Tongue (tissue), 1 donor: ENCODE measurements at regions not wholly inside any gene's neighbourhood (a gene's known extent, or its start where the extent isn't known, plus 50 kb on each side); places are given as distances from the start of the nearest gene placed in this dataset.

Source experiments
- DNase-seq: peaks from one replicate; pipeline ENCODE4 v3.0.0-alpha.2; 2015

DNA sequence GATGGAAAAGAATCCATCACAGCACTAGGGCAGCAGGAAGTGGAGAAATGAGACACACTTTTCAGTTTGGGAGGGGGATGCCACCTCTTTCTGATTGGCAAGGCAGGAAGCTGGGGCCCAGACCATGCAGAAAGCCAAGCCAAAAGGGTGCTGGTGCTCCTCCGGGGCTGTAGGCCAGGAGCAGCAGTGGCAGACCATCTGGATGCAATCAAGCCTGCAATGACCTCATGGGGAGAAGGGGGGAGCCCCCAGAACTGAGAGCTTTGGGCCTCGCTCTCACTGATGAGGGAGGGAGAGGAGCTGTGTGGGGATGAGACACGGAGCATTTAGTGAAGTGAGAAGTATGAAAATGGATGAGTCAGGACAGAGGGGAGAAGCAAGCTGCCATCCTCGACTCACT, 141.3 kb upstream of the NALF2 start:
- DNase-seq, result peak; percentile 63

DNA sequence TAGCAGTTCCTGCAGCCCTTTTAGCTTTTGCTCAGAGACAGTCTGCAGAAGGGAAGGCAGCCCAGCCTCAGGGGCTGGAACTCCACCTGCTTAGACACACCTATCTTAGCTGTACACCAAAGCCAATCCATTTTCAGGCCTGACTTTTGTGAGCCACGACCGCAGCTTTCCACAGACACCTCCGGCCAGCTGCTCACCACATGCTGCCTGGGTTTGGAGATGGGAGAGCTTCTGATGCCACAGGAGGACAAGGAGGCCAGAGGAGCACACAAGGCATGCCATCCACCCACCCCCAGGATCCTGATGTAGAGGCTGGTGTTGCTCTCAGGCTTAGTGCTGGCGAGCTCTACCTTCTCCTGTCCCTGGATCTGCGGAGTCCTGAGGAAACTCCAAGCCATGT, 141.8 kb upstream of the NALF2 start:
- no peak for DNase-seq

DNA sequence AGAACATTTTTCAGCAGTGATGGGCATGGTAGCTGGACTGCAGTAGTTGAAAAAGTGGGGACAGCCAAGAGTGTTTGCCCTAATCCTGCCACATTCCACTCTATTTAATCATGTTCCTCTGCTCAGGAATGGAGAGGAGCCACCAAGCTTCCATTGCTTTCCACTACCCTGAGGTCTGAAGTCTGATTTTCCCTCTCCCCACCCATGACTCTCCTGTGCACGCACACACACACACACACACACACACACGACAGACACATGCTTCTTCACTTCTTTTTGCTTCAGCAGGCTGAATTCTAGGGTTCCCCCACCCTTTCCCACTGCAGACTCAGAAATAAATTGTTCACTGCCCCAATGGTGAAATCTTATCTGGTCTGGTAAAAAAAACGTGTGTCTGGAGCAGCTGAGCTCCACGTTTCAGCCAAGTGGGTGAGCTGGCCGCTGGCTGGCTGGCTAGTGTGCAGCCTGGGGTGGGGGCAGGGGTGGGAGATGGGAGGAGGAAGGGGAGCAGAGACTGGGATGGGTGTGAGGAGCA, 142.7 kb upstream of the NALF2 start:
- peak; percentile 63 for DNase-seq

DNA sequence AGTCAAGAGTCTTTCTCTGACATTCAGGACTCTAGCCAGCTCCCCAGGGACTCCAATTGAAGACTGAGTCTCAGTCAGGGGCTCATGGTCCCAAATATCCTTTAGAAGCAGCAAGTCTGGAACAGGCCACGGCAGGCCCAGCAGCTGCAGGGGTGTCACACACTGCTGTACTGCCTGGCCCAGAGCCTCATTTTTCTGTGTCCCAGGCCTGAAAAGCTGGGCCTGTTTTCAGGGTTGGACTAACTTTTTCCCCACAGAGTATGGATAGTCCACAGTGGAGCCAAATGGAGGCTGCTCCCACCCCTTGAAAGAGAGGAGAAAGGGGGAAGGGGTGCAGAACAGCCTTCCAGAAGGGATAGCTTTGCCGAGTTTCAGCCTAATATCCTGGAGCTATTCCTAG, 146.8 kb upstream of the NALF2 start:
- DNase-seq, result peak; percentile 54

DNA sequence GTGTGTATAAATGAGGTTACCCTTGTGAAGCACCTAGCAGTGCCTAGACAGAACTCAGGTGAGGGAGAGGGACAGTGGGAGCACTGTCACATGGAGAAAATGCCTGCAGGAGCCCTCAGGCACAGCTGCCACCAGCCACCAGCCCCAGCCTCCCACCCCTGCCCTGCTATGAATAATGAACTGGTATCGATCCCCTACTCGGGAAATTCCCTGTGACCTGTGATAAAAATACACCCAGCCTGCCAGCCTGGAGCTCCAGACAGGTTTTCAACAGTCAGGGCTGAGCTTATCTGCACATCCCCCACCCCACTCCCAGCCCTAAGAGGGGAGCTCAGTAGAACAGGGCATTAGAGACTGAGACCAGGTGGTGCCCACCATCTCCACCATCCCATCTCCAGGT, 159.6 kb upstream of the PJA1 start:
- no peak for DNase-seq

DNA sequence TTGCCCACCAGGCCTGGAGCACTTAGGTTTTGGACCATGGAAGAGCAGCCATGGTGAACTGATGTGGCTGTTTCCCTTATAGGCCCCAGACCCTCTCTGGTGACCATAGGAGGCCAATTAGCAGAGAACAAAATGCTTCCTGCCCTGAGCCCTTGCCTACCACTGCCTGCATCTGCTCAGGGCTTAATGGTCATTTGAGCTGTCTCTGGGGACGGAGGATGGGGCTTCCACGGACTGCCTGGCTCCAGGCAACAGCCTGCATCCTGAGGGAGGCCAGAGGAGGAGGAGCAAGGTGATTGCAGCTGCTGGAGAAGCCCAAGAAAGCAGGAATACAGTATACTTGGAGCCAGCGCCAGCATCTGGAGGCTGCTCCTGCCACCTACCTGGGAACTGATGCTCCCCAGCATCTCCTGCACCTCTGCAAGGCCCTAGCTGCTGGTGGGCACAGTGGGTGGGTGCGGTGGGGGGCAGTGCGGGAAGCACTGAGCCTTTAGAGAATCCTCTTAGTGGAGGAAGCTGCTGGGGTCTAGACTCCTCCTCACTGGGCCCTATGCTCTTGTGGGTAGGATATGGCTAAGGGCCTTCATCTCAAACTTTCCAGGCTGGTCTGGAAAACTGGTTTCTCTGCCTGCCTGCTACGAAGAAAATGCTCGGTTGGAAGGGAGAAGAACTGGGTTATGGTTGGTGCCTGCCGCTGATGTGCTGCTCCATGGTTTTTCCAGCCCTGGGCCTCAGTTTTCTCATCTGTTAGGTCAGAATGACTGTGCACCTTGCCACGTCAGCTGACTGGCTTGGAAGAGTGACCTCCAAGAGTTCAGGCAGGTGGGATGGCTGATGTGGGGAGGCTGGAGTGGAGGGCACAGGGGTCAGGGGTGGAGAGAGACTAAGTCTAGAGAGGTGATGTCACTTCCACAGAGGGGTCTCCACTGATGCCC, 158.8 kb upstream of the PJA1 start:
- peak; percentile 70 for DNase-seq

DNA sequence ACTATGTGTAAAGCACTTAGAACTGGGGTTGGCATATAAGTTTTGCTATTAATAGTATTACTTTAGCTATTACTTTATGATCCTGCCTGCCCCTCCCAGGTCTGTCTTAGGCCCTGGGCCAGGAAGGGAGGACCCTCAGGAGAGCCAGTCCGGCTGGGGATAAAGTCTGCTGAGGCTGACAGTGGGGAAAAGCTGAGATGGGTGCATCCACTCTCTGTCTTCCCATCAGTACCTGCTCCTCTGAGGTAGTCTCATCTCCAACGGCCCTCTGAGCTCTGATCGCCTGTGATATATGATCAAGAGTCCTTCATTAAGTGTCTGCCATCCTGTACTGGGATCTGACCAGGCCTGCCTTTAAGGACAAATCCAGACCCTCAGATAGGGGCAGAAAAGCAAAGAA, 156.5 kb upstream of the PJA1 start:
- DNase-seq, result no peak

DNA sequence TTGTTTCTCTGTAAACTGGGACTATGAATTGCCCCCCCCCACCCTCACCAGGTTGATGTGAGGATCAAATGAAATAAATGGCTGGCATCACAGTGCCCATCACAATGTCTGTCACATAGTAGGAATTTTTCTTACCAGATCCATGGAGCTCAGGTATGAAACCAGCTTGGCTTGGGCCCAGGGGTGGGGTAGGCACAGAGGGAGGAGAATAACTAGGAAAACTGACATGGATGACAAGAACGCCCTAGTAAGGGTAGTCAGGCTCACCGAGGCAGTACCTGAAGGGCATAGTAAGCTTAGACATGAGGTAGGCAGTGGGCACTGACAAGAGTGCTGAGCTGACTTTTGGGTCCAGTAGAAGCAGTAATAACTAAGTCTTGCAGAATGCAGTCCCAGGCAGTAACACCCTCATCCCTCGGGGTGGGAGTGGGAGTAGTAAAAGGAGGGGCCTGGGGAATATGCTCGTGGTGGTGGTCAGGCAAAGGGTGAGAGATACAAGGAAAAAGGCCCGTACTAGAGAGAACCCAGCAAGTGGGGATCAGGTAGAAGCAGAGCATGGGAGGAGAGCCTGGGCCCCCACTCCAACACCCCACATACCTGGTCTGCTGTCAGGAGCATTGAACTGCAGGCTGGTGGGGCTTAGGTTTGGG, 155.9 kb upstream of the PJA1 start:
- no peak for DNase-seq

DNA sequence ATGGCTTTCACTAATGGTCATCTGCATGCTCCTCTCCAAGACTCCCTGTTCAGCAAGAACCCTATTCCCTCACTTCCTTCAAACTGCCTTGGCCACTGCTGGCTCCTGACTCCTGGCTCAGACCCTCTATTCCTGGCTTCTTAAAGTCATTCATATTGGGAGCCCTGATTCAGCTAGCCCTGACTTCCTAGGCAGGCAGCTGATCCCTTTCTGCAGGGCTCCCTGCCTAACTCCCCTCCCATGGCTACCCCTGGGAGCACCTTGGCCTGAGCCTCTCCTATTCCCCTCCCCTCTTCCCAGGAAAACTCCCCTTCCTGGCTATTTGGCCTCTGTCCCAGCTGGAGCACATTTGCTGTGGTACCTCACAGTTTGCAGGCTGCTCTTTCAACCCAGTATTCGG, 154.9 kb upstream of the PJA1 start:
- DNase-seq, result no peak

DNA sequence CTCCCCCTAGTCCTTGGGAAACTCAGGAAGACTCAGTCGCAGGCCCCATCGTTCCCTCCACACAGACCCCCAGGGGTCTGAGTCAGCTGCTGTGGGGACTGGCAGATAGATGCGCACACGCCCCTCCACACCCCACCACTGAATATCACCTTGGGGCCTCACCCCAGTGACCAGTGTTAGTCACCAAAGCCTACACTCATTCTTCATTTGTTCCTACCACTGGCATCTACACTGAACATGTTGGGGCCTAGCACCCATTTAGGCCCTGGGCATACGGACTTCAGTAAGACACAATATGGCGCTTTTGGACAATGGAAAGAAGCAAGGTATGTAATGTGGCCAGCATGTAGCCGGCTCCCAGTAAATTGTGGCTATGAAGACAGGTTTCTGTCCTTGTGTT, 154.1 kb upstream of the PJA1 start:
- no peak for DNase-seq

DNA sequence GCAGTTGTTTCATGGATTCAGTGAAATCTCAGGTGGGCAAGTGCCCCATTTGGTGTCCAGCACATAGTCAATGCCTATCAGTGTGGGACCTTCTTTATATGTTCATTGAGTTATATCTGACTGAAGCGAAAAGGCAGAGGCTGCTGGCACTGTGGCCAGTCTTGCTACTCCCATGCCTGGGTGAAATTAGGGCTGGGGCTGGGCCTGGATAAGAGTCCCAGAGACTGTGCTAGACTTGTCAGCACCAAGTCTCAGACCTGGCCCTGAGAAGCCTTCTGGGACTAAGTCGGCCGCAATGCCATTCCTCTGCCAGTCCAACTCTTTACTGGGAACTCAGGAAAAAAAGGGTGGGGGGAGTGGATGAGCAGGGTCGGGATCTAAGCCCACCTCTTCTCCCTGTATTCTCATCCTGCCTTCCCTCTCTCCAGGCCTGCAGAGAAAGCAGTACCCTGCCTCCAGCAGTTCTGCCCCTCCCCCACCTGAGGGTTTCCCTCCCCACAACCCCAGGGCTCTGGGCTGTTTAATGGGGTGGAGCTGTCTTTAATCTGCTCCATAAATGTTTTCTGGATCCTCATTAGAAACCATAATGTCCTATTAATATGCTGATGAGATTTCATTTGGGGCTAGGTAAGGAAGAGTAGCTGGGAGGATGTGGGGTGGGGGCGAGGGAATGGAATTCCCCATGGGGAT, 153.5 kb upstream of the PJA1 start:
- DNase-seq, result no peak

DNA sequence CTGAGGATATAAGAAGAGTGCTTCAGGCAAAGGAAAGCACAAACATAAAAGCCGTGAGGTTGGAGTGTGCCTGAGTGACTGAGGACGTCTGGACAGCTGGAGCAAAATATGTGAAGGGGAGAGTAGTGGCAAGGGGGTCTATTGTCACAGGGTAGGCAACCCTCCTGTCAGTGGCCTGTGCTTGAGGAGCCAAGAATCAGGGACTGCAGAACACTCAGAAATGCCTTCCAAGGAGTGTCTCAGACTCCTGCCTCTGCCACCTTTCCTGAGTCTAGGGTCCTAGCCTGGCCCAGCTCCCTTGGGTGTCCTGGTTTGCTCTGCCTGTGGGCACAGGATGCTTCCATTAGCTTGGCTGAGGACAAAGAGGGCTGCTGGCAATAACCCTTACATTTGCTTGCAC, 152.5 kb upstream of the PJA1 start:
- no peak for DNase-seq

DNA sequence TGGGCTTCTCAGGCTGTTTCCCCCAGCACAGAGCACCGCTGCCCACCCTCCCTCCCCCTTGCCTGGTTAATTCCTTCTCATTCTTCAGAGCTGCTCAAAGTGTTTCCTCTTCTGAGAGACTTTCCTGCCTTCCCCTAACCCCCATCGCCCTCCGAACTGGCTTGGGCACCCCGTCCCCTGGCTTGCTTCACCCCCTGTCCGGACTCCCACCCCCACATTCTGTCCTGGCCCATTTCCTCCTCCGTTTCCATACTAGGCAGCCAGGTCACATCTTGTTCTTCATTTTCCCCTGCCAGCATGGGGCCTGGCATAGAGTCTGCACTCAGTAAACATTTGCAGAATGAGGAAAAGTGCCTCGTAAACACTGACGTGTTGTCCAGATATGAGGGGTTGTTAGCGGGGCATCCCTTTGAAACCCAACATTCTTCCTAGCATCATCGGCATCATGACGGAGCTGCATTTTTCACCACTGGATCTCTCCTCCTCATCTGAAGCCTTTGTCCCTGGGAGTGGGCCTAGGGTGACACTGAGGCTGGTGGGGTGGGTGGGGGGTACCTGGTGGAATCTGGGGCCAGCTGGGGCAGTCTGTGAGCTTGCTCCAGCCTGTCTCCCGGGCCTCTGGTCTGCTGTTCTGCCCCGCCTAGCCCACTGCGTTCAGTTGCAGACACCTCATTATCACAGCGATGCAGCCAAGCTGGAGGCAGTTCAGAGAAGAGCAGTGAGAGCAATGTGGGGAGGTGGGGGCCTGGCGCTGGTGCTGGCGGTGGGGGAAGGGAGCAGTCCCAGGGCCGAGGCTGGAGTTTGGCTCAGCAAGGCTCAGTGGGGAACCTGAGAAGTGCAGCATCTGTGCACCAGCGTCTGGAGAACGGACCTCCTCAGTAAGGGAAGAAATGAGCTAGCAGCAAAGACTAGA, 149.4 kb upstream of the PJA1 start:
- DNase-seq, result peak; percentile 64

DNA sequence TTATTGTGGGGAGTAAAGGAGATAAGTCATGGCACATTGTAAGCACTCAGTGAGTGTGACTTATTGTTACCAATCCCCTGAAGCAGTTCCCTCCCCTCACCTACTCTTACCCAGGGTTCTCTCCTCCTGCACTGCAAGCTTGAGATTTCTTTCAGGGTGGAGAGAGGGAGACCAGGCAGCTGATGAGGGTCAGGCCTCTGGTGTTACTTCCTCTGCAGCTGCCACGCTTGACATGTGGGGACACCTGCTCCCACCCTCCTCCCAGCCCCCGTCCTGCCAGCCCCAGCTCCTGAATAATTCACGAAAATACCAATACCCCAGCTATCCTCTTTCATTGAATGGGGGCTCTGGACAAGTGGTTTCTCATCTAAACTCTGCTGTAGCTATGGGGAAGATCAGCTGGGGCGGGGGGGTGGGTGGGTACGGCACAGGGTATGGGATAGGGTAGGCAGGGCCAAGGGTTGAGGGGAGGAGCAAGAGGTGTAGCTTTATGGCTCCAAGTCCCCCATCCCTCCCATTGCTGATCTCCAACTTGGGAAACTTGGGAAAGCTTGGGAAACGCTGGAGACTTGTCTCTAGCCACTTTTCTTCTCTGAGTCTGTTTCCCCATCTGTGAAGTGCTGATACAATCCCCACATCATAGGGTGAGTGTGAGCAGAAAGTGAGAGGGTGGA, 148.5 kb upstream of the PJA1 start:
- peak; percentile 79 for DNase-seq

DNA sequence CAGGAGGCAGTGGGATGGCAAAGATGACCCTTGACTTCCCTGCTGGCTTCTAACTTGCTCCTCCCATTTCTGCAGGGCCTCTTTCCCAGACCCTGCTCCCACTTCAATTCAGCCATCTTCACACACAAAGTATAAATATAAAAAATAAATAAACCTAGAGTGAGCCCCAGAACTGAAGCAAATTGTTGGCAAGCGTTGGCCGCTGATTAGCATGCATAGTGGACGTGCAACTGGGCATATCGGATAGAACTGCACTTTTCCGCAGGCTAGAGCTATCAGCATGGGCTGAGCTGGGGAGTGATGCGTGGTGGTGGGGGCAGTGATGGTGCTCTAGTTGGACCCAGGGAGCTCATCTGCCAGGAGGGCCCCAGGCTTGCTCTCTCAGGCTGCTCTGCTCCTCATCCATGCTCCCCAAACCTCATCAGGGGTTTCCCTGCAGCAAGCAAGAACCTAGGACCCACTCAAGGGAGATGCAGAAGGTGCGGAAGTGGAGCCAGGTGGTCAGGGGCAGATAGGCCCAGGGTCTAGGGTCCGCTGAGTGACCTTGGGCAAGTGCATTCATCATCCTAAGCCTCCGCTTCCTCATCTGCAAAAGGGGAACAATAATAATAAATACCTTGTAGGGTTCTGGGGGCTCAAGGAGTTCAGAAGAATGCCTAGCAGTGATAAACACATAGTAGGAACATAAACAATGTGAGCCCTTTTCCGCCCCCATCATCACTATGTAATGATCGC, 146.8 kb upstream of the PJA1 start:
- no peak for DNase-seq

DNA sequence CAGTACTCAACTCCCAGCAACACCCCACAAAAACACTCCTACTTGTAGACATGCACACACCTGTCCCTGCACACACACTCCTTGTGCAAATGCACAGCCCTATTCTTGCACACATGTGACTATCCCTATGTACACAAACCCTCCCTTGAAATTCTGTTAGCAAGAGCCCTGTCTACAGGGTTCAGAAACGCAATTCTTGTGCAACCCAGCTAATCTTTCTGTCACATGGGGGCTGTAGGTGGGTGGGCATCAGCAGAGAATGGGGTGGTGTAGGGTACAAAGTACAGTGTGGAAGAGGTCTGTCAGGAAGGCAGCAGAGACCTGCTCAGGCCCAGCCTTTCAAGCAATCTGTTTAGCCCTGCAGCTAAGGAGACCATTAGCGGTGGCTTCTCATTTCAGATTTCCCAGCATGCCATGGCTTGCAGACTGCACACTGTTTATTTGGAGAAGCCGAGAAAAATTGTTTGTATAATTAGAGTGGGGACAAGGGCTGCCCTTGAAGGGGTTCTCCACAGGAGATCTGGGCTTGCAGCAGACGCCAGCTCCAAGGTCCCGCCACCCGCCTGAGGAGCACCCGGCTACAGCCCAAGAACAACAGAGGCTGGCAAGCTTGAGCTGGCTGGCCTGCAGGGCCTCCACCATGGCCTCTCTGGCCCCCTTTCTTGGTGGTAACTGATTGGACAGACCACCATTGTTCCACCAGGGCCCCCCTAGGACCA, 144.0 kb upstream of the PJA1 start:
- no peak for DNase-seq

DNA sequence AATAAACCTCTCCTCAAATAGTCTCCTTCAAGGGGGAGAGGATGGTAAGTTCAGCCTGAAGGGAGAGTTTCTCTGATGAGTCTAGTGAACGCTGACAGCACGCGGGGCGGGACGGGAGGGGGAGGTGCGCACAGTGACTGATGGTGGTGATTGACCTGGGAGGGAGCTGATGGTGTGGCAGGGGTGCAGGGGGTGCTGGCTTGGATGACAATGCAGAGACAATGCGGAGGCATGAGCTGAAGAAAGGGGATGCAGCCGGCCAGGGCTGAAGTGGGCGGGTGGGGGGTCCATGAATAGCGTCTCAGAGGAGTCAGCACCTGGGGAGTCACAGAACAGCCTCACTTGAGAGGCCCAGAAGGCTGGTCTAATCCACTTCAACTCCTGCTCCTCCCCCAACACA, 142.5 kb upstream of the PJA1 start:
- DNase-seq, result no peak

DNA sequence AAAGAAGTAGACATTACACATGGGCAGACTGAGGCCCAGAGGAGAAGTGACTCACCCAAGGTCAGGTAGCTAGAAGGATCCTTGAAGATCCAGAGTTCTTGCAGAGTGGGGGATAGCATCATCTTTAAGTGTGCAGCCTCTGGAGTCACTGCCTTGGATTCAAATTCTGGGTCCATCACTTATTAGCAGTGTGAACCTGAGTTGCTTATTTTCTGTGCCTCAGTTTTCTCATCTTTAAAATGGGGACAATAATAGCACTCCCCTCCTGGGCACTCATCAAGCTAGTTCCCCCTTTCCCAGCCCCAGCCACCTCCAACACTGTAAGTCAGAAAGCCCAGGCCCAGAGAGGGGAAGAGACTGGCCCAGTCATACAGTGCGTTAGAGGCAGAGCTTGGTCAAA, 141.8 kb upstream of the PJA1 start:
- no peak for DNase-seq

DNA sequence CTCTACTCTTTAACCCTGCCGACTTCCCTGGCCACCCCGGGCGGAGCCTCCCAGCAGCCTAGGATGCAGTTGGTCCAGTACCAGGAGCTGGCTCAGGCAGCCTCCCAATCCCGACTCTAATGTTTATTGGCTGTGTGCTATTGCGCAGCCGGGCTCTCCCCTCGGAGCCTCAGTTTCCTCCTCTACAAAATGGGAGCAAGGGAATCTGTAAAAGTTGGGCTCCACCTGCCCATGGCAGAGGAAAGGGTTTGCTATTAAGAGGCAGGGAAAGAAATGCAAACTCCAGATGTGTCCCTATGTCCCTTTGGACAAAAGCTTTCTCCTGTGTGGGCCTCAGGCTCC, 140.8 kb upstream of the PJA1 start:
- no peak for DNase-seq
